ENCODE measurements at regions not wholly inside any gene's neighbourhood (a gene's known extent, or its start where the extent isn't known, plus 50 kb on each side); places are given as distances from the start of the nearest gene placed in this dataset.

DNA sequence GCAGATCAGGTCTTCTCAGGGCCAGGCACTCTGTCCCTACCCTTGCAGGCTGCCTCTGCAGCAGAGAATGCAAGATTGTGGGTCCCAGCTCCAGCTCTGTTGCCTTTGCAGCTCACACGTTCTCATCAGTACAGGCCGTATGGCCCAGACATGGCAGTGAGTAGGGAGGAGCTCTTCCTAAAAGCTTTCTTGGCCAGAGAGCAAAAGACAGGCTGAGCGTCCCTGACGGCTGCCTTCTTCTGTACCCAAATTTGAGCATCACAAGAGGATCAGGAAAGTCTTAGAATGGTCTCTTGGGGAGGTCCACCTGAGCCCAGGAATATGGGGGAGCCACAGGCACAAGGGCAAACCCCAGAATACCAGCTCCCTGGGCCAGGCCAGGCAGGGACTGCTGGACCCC, 266.3 kb upstream of the ZMIZ1 start:
- H3K4me3 ChIP-seq (replicated peaks; ENCODE audit: low read depth, low read length) = 0 out of 2 replicates have a peak overlapping the region, but pooled peaks have one; percentile 10
- TF ChIP-seq, protein P1, sequence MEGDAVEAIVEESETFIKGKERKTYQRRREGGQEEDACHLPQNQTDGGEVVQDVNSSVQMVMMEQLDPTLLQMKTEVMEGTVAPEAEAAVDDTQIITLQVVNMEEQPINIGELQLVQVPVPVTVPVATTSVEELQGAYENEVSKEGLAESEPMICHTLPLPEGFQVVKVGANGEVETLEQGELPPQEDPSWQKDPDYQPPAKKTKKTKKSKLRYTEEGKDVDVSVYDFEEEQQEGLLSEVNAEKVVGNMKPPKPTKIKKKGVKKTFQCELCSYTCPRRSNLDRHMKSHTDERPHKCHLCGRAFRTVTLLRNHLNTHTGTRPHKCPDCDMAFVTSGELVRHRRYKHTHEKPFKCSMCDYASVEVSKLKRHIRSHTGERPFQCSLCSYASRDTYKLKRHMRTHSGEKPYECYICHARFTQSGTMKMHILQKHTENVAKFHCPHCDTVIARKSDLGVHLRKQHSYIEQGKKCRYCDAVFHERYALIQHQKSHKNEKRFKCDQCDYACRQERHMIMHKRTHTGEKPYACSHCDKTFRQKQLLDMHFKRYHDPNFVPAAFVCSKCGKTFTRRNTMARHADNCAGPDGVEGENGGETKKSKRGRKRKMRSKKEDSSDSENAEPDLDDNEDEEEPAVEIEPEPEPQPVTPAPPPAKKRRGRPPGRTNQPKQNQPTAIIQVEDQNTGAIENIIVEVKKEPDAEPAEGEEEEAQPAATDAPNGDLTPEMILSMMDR (IDR thresholded peaks at IDR 0.05; ENCODE audit: low read depth, low read length, missing control alignments) = no peak
- DNase-seq (ENCODE audit: extremely low read depth, low read depth) = peak; percentile 35

DNA sequence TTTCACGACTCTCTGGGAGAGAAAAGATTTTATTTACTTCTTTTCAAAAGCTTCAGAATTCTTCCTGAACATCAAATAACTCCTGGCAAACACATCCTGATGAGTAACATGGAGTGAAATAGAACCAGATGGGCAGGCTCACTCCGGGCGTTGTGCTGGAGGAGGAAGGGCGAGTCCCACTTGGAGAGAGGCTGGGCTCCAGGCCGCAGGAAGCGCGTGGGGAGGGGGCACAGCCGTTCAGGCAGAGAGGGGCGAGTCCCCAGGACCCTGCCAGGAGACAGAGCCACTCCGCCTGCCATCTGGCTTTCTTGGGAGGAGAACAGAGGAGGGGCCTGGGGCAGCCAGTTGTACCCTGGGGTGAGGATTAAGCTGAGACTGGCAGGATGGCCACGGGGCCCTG, 265.9 kb upstream of the ZMIZ1 start:
- TF ChIP-seq, protein P1 (IDR thresholded peaks at IDR 0.05; ENCODE audit: low read depth, low read length, missing control alignments) = no peak
- no peak overlapping the region for H3K4me3 ChIP-seq (replicated peaks; ENCODE audit: low read depth, low read length)
- DNase-seq (ENCODE audit: extremely low read depth, low read depth) = peak; percentile 91

DNA sequence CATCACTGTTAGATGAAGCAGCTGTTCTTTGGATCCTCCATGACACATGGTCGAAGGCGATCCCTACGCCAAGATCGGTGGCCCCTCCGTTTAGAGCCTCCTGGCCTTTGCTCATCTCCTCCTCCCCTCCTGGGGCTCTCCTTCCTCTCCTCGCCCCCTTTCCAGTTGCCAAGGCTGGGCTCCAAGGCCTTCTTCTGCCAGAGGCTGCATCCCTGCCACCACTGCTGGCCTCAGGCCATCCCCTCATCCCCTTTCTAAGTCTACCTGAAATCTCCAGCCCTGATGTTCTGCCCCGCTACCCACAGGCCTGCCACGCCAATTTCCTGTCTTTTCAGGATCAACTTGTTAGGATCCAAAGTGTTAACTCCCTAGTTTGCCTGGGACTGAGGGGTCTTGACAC, 265.1 kb upstream of the ZMIZ1 start:
- TF ChIP-seq, protein P1 (IDR thresholded peaks at IDR 0.05; ENCODE audit: low read depth, low read length, missing control alignments) = no peak
- DNase-seq (ENCODE audit: extremely low read depth, low read depth) = no peak
- no peak overlapping the region for H3K4me3 ChIP-seq (replicated peaks; ENCODE audit: low read depth, low read length)

DNA sequence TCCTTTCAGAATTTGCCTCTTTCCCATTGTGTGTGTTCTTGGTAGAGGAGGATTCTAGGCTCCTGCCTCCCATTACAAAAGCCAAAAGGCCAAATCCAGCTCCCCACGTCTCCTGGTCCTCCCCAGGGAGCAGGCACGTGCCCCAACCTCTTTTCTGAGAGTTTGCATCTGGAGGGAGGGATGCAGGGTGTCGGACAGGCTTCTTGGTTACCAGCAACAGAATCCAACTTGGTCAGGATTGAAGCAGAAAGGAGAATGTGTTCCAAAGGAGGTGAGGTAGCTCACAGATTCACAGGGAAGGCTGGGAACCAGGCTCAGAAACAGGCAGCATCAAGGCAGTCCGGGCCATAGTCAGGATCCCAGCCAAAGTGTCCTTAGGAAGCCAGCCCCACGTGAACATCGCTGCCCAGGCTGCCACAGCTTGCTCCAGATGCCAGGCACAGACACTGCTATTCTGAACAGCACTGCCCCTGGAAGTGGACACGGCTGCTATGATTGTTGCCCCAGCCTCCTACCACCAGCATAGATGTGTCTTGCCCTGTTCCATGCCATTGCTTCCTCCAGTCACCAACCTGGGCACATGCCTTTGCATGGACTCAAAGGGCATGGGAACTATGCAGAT, 264.2 kb upstream of the ZMIZ1 start:
- TF ChIP-seq, protein P1 (IDR thresholded peaks at IDR 0.05; ENCODE audit: low read depth, low read length, missing control alignments) = no peak
- H3K4me3 ChIP-seq (replicated peaks; ENCODE audit: low read depth, low read length) = no peak overlapping the region
- DNase-seq (ENCODE audit: extremely low read depth, low read depth) = no peak

DNA sequence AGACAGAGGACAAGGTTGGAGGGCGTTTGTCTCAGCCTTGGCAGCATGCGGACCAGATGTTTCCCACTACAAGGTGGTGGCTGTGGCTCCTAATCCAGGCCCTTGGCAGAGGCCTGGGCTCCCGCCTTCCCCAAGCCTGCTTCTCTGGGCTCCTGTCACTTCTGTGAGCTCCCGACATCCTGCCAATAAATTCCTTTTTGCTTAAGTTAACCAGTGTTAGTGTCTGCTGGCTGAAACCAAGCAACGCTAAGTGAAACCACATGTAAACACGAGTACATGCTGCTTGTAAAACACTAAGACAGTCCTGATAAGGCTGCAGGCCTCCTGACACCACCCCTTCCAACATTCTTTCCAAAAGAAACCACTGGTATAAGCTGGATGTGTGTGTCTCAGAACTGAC, 263.6 kb upstream of the ZMIZ1 start:
- peak; percentile 100 for DNase-seq (ENCODE audit: extremely low read depth, low read depth)
- TF ChIP-seq, protein P1 (IDR thresholded peaks at IDR 0.05; ENCODE audit: low read depth, low read length, missing control alignments) = no peak
- no peak overlapping the region for H3K4me3 ChIP-seq (replicated peaks; ENCODE audit: low read depth, low read length)

DNA sequence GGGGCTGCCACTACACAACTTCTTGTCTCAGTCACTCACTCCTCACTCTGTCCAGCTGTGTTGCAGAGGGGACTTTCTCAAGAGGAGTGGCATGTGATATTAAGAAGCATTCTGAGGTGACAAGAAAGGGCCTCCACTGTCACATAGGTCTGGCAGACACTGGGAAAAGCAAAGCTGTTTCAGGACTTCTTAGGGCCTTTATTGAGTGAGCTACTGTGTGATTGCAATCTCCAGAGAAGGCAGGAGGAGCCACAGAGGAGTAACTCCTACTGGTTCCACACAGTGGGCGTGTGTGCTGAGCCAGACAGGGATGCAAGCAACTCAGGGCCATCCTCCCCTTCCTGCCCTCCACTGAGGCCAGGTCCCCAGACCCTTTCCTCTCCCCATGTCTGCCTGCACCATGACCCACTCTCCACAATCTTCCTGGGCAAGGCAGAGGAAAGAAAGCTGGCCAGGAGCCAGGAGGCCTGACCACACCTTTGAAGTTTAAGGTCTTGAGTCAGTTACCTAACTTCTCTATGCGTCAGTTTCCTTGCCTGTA, 262.0 kb upstream of the ZMIZ1 start:
- no peak for DNase-seq (ENCODE audit: extremely low read depth, low read depth)
- TF ChIP-seq, protein P1 (IDR thresholded peaks at IDR 0.05; ENCODE audit: low read depth, low read length, missing control alignments) = no peak
- no peak overlapping the region for H3K4me3 ChIP-seq (replicated peaks; ENCODE audit: low read depth, low read length)
